ENCODE measurements at regions not wholly inside any gene's neighbourhood (a gene's known extent, or its start where the extent isn't known, plus 50 kb on each side); places are given as distances from the start of the nearest gene placed in this dataset.
"Not testable (repeated sequence)": the region's sequence is repeated elsewhere in the genome, so short reads cannot be mapped to it uniquely, and the experiment has no call there.

GRCh38 chr13:111562716-111563115 lies 242.3 kb downstream of the TEX29 start:
- DNase-seq, result no peak

GRCh38 chr13:111564606-111565005 lies 244.2 kb downstream of the TEX29 start:
- no peak for DNase-seq

- DNase-seq, result no peak
These were observed 245.0 kb downstream of the TEX29 start for GRCh38 chr13:111565400-111565799.

- DNase-seq, result no peak
These were observed 246.1 kb downstream of the TEX29 start for GRCh38 chr13:111566567-111566966.

- no peak for DNase-seq
These were observed 247.2 kb downstream of the TEX29 start for GRCh38 chr13:111567637-111568036.

GRCh38 chr13:111568290-111568689 lies 247.8 kb downstream of the TEX29 start:
- no peak for DNase-seq

- no peak for DNase-seq
These were observed 250.5 kb downstream of the TEX29 start for GRCh38 chr13:111570911-111571310.

GRCh38 chr13:111572956-111573761 lies 252.7 kb downstream of the TEX29 start:
- no peak for DNase-seq

- no peak for DNase-seq
These were observed 253.4 kb downstream of the TEX29 start for GRCh38 chr13:111573801-111574200.

GRCh38 chr13:111575276-111575675 lies 254.8 kb downstream of the TEX29 start:
- DNase-seq, result no peak

- DNase-seq, result no peak
These were observed 255.3 kb downstream of the TEX29 start for GRCh38 chr13:111575719-111576118.

GRCh38 chr13:111577208-111577828 lies 256.9 kb downstream of the TEX29 start:
- no peak for DNase-seq

GRCh38 chr13:111577956-111578605 lies 257.6 kb downstream of the TEX29 start:
- DNase-seq, result no peak

GRCh38 chr13:111584101-111584672 lies 263.7 kb downstream of the TEX29 start:
- DNase-seq, result no peak

GRCh38 chr13:111584870-111585269 lies 264.4 kb downstream of the TEX29 start:
- DNase-seq, result no peak

- DNase-seq, result no peak
These were observed 265.8 kb downstream of the TEX29 start for GRCh38 chr13:111586291-111586690.

GRCh38 chr13:111587249-111587648 lies 266.8 kb downstream of the TEX29 start:
- DNase-seq, result no peak

GRCh38 chr13:111589321-111589720 lies 268.9 kb downstream of the TEX29 start:
- DNase-seq, result no peak

- no peak for DNase-seq
These were observed 269.6 kb downstream of the TEX29 start for GRCh38 chr13:111589992-111590391.

GRCh38 chr13:111590796-111591195 lies 270.4 kb downstream of the TEX29 start:
- DNase-seq, result no peak

- not testable (repeated sequence) for DNase-seq
These were observed 273.0 kb downstream of the TEX29 start for GRCh38 chr13:111593490-111593889.

GRCh38 chr13:111594606-111595005 lies 274.2 kb downstream of the TEX29 start:
- no peak for DNase-seq

- DNase-seq, result no peak
These were observed 274.8 kb downstream of the TEX29 start for GRCh38 chr13:111595276-111595675.

- no peak for DNase-seq
These were observed 275.3 kb downstream of the TEX29 start for GRCh38 chr13:111595791-111596190.
